GM19193 (cell line): ENCODE measurements at regions not wholly inside any gene's neighbourhood (a gene's known extent, or its start where the extent isn't known, plus 50 kb on each side); places are given as distances from the start of the nearest gene placed in this dataset.

Experiments
- POLR2A ChIP-seq: IDR thresholded peaks from 4 replicates; pipeline ENCODE4 v1.6.1; 2011; ENCODE audit not compliant: insufficient read depth, insufficient read length; ENCODE audit errors: extremely low read depth

- TF ChIP-seq POLR2A, result no peak
Observed at GRCh38 chr9:38278931-38279679, 113.4 kb upstream of the ALDH1B1 start.

- TF ChIP-seq POLR2A, result no peak
Observed at GRCh38 chr9:38278457-38278856, 114.0 kb upstream of the ALDH1B1 start.

GRCh38 chr9:38277601-38278200, 114.8 kb upstream of the ALDH1B1 start:
- no peak for TF ChIP-seq POLR2A

DNA sequence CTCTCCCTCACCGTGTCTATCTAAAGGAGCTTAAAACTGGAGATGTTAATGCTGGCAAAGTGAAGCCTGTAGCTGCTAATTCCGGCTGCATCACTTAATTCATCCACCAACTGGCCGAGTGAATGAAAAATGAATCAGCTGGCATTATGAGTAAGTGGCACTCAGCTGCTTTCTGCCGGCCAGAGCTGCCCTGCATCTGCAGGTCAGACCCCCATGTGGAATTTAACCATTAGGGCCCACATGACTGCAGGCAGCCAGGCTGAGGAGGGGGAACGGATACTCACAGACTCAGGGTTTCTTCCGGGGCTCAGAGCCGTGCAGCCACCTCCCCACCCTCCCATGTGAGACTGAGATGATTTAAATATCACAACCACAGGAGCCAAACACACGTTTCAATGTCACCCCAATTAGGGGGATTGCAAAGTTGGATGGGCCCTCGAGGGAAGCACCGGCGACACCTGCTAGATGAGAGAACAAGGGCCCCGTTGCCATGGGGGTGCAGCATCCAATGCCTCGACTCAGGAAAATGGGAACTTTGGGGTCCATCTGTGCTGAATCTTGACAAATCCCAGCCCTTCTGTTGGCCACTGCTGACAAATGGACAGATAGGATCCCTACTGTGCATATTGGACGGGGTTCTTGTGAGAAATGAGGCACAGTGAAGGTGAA, 115.6 kb upstream of the ALDH1B1 start:
- TF ChIP-seq POLR2A, result no peak

GRCh38 chr9:38274800-38275199, 117.7 kb upstream of the ALDH1B1 start:
- TF ChIP-seq POLR2A, result no peak

DNA sequence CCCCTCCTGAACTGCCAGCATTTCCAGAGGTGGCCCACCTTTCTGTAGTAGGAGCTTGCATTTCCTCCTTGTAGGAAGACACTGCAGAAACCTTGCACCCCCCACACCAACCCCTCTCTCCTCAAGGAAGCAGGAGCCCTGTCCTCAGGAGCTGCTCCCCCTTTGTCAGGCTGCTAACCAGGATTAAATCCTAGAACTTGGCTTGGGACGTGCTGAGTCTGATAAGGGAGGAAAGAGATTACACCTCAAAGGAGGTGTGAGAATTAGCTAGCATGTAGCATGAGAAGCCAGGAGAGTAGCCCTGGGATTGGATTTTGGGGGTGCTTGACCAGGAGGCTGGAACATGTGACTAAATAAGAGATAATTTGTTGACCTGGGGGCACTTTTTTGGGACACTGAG, 119.8 kb upstream of the ALDH1B1 start:
- no peak for TF ChIP-seq POLR2A

DNA sequence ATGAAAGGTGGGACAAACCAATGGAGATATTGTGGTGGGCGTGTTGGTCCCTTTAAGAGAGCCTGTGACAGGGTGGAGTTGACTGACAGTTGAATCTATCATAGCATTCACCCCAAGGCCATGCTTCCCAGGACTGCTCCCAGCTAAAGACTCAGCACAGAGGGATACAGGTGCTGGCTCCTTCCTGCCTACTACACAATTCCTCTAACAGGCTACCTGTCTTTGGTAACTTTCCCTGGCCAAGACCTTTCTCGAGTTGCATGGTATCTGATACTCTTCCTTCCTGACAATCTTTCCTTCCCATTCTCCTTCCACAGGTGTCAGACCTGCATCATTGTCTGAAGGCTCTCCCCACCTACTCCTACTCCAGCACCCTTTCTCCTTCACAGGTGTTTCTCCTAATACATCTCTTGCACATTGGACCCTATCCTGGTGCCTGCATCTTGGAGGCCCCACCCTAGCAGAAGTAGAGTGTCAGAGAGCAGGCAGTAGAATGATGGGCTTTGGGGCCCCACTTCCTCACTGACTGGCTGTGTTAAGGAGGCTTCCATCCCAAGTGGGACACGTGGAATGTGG, 120.7 kb upstream of the ALDH1B1 start:
- no peak for TF ChIP-seq POLR2A

DNA sequence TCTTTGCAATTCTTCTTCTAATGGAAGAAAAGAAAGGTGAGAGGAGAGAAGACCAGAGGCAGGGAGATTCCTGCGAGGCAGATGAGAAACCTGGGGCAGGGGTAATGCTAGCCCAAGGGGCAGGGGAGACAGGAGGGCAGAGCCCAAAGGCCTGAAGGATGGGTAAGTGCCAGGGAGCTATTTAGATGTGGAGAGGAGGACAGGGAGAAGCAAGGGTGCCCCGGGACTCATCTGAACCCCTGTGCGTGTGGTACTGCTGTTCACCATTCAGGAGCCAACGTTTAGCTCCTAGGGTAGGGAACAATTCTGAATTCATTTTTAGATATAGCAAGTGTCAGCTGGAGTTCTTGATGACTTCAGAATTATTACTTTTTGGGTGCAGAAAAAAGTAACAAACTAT, 122.7 kb upstream of the ALDH1B1 start:
- TF ChIP-seq POLR2A, result no peak

GRCh38 chr9:38263532-38263931, 129.0 kb upstream of the ALDH1B1 start:
- no peak for TF ChIP-seq POLR2A

GRCh38 chr9:38259519-38260218, 132.8 kb upstream of the ALDH1B1 start:
- no peak for TF ChIP-seq POLR2A

- TF ChIP-seq POLR2A, result no peak
Observed at GRCh38 chr9:38259056-38259455, 133.4 kb upstream of the ALDH1B1 start.

GRCh38 chr9:38257626-38258215, 134.8 kb upstream of the ALDH1B1 start:
- TF ChIP-seq POLR2A, result no peak

- TF ChIP-seq POLR2A, result no peak
Observed at GRCh38 chr9:38256461-38256860, 136.0 kb upstream of the ALDH1B1 start.

- TF ChIP-seq POLR2A, result no peak
Observed at GRCh38 chr9:38255599-38255998, 136.9 kb upstream of the ALDH1B1 start.

GRCh38 chr9:38254756-38255155, 137.7 kb upstream of the ALDH1B1 start:
- TF ChIP-seq POLR2A, result no peak
